GM12865 (cell line): ENCODE measurements at regions not wholly inside any gene's neighbourhood (a gene's known extent, or its start where the extent isn't known, plus 50 kb on each side); places are given as distances from the start of the nearest gene placed in this dataset.

Experiments
- DNase-seq: peaks from one replicate; pipeline ENCODE4 v3.0.0; 2010; ENCODE audit warnings: low read depth
- H3K4me3 ChIP-seq: 2 replicates; pipeline ENCODE4 v1.5.1; 2011; ENCODE audit warnings: mild to moderate bottlenecking, low read depth, low read length, control low read depth
- CTCF ChIP-seq: IDR thresholded peaks from 2 replicates; pipeline ENCODE4 v1.5.1; 2011; ENCODE audit warnings: low read length, control low read depth, low read depth, inconsistent platforms; ENCODE audit not compliant: insufficient read depth; ENCODE audit errors: missing control alignments

- no peak for DNase-seq
- no peak for TF ChIP-seq CTCF
Measured at GRCh38 chr4:12231098-12231497, 802.4 kb upstream of the HS3ST1 start.

DNA sequence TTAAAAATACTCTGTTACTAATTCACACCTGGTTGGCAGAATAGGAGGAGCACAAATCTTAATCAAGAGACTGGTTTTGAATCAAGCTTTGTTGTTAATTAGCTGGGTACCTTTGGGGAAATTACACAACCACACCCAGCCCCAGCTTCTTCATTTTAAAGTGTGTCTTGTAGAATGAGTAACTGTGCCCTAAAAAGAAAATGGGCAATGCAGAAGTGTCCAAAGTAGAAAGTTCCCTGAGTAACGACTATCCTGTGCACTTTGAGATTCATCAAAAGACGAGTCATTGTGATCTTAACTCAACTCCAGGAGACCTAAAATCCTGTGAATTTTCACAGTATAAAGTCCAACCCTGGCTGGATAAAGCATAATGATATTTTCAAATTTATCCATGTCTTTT is 792.3 kb upstream of the HS3ST1 start:
- no peak for DNase-seq
- no peak overlapping the region for H3K4me3 ChIP-seq
- TF ChIP-seq CTCF: no peak

More at GRCh38 chr4:12231098-12231497, 802.4 kb upstream of the HS3ST1 start:
- no peak overlapping the region for H3K4me3 ChIP-seq

DNA sequence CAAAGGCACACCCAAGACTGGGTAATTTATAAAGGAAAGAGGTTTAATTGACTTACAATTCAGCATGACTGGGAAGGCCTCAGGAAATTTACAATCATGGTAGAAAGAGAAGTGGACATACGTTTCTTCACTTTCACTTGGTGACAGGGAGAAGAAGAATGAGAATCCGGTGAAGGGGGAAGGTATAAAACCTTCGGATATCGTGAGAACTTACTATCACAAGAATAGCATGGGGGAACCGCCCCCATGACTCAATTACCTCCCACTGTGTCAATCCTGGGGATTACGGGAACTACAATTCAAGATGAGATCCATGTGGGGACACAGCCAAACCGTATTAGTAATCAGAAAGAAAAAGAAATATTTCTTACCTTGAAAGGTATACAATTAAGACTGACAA is 782.9 kb upstream of the HS3ST1 start:
- no peak for DNase-seq
- H3K4me3 ChIP-seq: no peak overlapping the region
- TF ChIP-seq CTCF: no peak

- TF ChIP-seq CTCF: no peak
- H3K4me3 ChIP-seq: no peak overlapping the region
- DNase-seq: no peak
Measured at GRCh38 chr4:12207396-12207795, 778.7 kb upstream of the HS3ST1 start.

DNA sequence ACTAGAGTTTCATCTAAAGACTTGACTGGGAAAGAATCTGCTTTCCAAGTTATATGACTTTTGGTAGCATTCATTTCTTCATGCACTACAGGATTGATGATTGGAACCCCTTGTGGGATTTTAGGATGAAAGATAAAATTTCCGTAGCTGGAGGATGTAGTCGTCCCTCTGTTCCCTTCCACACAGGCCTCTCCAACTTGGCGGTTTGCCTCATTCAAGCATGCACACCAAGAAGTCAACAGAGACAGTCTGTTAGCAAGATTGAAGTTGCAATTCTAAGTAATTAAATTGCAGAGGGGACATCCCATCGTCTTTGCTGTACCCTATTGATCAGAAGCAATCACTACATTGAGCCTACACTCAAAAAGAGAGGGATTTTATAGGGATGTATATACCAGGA is 777.4 kb upstream of the HS3ST1 start:
- no peak overlapping the region for H3K4me3 ChIP-seq
- TF ChIP-seq CTCF: no peak
- DNase-seq: no peak

GRCh38 chr4:12203945-12204344 is 775.3 kb upstream of the HS3ST1 start:
- TF ChIP-seq CTCF: no peak
- no peak for DNase-seq
- no peak overlapping the region for H3K4me3 ChIP-seq

DNA sequence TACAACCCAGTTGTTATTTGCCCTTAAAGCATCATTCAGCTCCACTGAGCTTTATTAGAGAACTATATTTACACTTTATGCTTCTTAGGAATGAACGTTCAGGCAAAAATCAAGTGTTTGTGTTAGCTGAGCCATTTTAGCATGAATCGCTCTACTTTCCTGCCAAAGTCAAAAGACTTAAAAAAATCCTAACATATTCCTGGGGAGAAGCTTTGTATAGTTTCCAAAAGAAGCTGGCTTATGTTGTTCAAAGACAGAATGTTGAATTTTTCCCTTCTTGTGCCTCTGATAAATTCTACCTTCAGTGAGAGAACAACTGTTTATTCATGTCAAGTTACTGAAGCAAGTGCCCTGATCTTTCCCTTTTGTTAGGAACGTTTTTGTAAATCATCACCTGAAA is 771.5 kb upstream of the HS3ST1 start:
- no peak for DNase-seq
- H3K4me3 ChIP-seq: no peak overlapping the region
- no peak for TF ChIP-seq CTCF
